Natural killer cell (primary cell): ENCODE measurements at regions not wholly inside any gene's neighbourhood (a gene's known extent, or its start where the extent isn't known, plus 50 kb on each side); places are given as distances from the start of the nearest gene placed in this dataset.
A peak's percentile ranks its signal among the peaks of the same experiment; 100 is the strongest.
"Not testable (repeated sequence)": the region's sequence is repeated elsewhere in the genome, so short reads cannot be mapped to it uniquely, and the experiment has no call there.

ENCODE experiments used
- ATAC-seq, 3 donors: fragments of 150-1000 bp in 2 of 3; fragments of 200-7000 bp in 1 of 3; cut with Tn5 transposase; 1 replicate in 1 of 3; 2 replicates in 2 of 3; pipeline ENCODE4 v1.10.0; 2021; ENCODE audit warnings: mild to moderate bottlenecking in 2 of 3, moderate library complexity in 2 of 3
- DNase-seq, 2 donors: peaks; one replicate each; pipeline versions ENCODE4 v3.0.0 to v3.0.0-alpha.2; 2013 to 2021; ENCODE audit warnings: mixed read lengths in 1 of 2
- H3K27ac ChIP-seq: one replicate; pipeline ENCODE4 v1.5.1; 2013; ENCODE audit warnings: mild to moderate bottlenecking, low read length
- H3K27me3 ChIP-seq: one replicate; pipeline ENCODE4 v1.6.1; 2013; ENCODE audit warnings: low read length; ENCODE audit not compliant: control insufficient read depth, insufficient read depth
- H3K36me3 ChIP-seq: one replicate; pipeline ENCODE4 v1.6.1; 2013; ENCODE audit warnings: low read length; ENCODE audit not compliant: control insufficient read depth, insufficient read depth
- H3K4me1 ChIP-seq: one replicate; pipeline ENCODE4 v1.6.1; 2013; ENCODE audit warnings: low read length; ENCODE audit not compliant: control insufficient read depth, insufficient read depth
- H3K4me3 ChIP-seq: one replicate; pipeline ENCODE4 v1.5.1; 2013; ENCODE audit warnings: low read length
- H3K9me3 ChIP-seq: one replicate; pipeline ENCODE4 v1.6.1; 2013; ENCODE audit warnings: low read length; ENCODE audit not compliant: control insufficient read depth, insufficient read depth
- H3K27ac Mint-ChIP-seq, 2 donors: one replicate each; pipeline ENCODE4 v1.8.0; 2022; ENCODE audit warnings: mild to moderate bottlenecking in 2 of 2, mixed read lengths in 2 of 2, moderate library complexity in 1 of 2
- H3K27me3 Mint-ChIP-seq, 2 donors: one replicate each; pipeline ENCODE4 v1.8.0; 2022; ENCODE audit warnings: low read depth in 2 of 2, mixed read lengths in 2 of 2
- H3K36me3 Mint-ChIP-seq: one replicate; pipeline ENCODE4 v1.8.0; 2022; ENCODE audit warnings: mixed read lengths
- H3K4me1 Mint-ChIP-seq, 2 donors: one replicate each; pipeline ENCODE4 v1.8.0; 2022; ENCODE audit warnings: mixed read lengths in 2 of 2
- H3K4me3 Mint-ChIP-seq: one replicate; pipeline ENCODE4 v1.8.0; 2022; ENCODE audit warnings: mild to moderate bottlenecking, moderate library complexity, mixed read lengths
- H3K9me3 Mint-ChIP-seq, 2 donors: one replicate each; pipeline ENCODE4 v1.8.0; 2022; ENCODE audit warnings: mixed read lengths in 2 of 2
- WGBS: methylation state at CpG from one replicate; pipeline ENCODE4 v1.1.7; 2013; ENCODE audit warnings: missing lambda C conversion rate; ENCODE audit not compliant: insufficient coverage; 5-methylcytosine and 5-hydroxymethylcytosine counted together
- intact Hi-C: fragments of 100-400 bp; cut with micrococcal nuclease; formaldehyde crosslinking; loops from one replicate; pipeline ENCODE4 v1.14.2; 2022
- TF ChIP-seq, protein P1 (sequence below): fragments of 200-600 bp; IDR thresholded peaks from one replicate; pipeline ENCODE4 v1.8.0; 2022; ENCODE audit warnings: antibody characterized with exemption

DNA sequence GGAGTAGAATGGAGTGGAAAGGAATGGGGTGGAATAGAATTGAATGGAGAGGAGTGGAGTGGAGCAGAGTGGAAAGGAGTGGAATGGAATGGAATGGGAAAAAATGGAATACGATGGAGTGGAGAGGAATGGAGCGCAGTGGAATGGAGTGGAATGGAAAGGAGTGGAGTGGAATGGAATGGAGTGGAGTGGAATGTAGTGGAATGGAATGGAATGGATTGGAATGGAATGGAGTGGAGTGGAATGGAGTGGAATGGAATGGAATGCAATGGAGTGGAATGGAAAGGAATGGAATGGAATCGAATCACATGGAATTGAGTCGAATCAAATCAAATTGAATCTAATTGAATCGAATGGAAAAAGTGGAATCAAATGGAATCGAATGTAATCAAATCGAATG lies 1016.1 kb downstream of the CDY1 start:
- H3K4me3 Mint-ChIP-seq, result no peak overlapping the region
- TF ChIP-seq, protein P1, sequence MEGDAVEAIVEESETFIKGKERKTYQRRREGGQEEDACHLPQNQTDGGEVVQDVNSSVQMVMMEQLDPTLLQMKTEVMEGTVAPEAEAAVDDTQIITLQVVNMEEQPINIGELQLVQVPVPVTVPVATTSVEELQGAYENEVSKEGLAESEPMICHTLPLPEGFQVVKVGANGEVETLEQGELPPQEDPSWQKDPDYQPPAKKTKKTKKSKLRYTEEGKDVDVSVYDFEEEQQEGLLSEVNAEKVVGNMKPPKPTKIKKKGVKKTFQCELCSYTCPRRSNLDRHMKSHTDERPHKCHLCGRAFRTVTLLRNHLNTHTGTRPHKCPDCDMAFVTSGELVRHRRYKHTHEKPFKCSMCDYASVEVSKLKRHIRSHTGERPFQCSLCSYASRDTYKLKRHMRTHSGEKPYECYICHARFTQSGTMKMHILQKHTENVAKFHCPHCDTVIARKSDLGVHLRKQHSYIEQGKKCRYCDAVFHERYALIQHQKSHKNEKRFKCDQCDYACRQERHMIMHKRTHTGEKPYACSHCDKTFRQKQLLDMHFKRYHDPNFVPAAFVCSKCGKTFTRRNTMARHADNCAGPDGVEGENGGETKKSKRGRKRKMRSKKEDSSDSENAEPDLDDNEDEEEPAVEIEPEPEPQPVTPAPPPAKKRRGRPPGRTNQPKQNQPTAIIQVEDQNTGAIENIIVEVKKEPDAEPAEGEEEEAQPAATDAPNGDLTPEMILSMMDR, result no peak
- H3K4me1 Mint-ChIP-seq, result no peaks in the 10 kb centered on the region
- Histone ChIP-seq H3K27me3 (no peaks in the 10 kb centered on the region), H3K27ac (no peak overlapping the region), H3K9me3 (peaks cover 14% of the 10 kb centered on the region), H3K36me3 (no peaks in the 10 kb centered on the region), H3K4me3 (no peak overlapping the region), H3K4me1 (no peaks in the 10 kb centered on the region)
- no peak overlapping the region for H3K27ac Mint-ChIP-seq
- H3K36me3 Mint-ChIP-seq, result no peaks in the 10 kb centered on the region
- DNase-seq, result no peak
- H3K9me3 Mint-ChIP-seq, result peaks cover 44 to 54% of the 10 kb centered on the region in 2 donors
- WGBS, result 90% methylated on average over 7 of the region's 7 CpGs
- H3K27me3 Mint-ChIP-seq, result no peaks in the 10 kb centered on the region
- ATAC-seq, result no peak
- intact Hi-C loops, result no loop called here

GRCh38 chrY:26645856-26646255 lies 1023.9 kb downstream of the CDY1 start:
- ATAC-seq, H3K36me3 ChIP-seq, H3K27me3 ChIP-seq, H3K36me3 Mint-ChIP-seq, H3K4me3 ChIP-seq, H3K27ac Mint-ChIP-seq, H3K27me3 Mint-ChIP-seq, H3K4me3 Mint-ChIP-seq, H3K27ac ChIP-seq, intact Hi-C loops, DNase-seq, H3K4me1 ChIP-seq, H3K4me1 Mint-ChIP-seq: not testable (repeated sequence)
- peaks cover 31% of the 10 kb centered on the region for H3K9me3 ChIP-seq
- H3K9me3 Mint-ChIP-seq, result peaks cover 28 to 38% of the 10 kb centered on the region in 2 donors
- WGBS, result 80% methylated on average over 10 of the region's 10 CpGs

DNA sequence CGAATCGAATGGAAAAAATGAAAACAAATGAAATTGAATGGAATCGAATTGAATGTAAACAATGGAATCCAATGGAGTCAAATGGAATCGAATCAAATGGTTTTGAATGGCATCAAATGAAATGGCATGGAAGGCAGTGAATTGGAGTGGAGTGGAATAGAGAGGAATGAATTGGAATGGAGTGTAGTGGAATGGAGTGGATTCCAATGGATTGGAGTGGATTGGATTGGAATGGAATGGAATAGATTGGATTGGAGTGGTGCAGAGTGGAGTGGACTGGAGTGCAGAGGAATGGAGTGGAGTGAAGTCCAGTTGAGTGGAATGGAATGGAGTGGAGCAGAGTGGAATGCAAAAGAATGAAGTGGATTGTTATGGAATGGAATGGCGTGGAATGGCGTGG lies 1026.3 kb downstream of the CDY1 start:
- intact Hi-C loops, ATAC-seq, H3K4me1 Mint-ChIP-seq: not testable (repeated sequence)

GRCh38 chrY:26664245-26664644 lies 1042.3 kb downstream of the CDY1 start:
- H3K36me3 ChIP-seq, H3K27me3 ChIP-seq, H3K4me1 Mint-ChIP-seq, H3K27ac Mint-ChIP-seq, DNase-seq, H3K27me3 Mint-ChIP-seq, intact Hi-C loops, H3K4me3 ChIP-seq, H3K36me3 Mint-ChIP-seq, H3K4me1 ChIP-seq, H3K4me3 Mint-ChIP-seq, H3K27ac ChIP-seq: not testable (repeated sequence)
- peaks cover 19% of the 10 kb centered on the region for H3K9me3 ChIP-seq
- peak in 1 of 3 donors; percentile 57 for ATAC-seq
- H3K9me3 Mint-ChIP-seq, result peaks cover 8 to 48% of the 10 kb centered on the region in 2 donors
- 73% methylated on average over 8 of the region's 8 CpGs for WGBS

More for the DNA sequence above, 1026.3 kb downstream of the CDY1 start:
- peaks cover 20 to 35% of the 10 kb centered on the region in 2 donors for H3K9me3 Mint-ChIP-seq
- not testable (repeated sequence) for H3K36me3 Mint-ChIP-seq, H3K4me1 ChIP-seq, DNase-seq, H3K27ac Mint-ChIP-seq, H3K27me3 Mint-ChIP-seq, H3K27ac ChIP-seq, H3K4me3 Mint-ChIP-seq, H3K4me3 ChIP-seq, H3K27me3 ChIP-seq, H3K36me3 ChIP-seq
- H3K9me3 ChIP-seq, result peaks cover 35% of the 10 kb centered on the region
- WGBS, result 76% methylated on average over 6 of the region's 6 CpGs

DNA sequence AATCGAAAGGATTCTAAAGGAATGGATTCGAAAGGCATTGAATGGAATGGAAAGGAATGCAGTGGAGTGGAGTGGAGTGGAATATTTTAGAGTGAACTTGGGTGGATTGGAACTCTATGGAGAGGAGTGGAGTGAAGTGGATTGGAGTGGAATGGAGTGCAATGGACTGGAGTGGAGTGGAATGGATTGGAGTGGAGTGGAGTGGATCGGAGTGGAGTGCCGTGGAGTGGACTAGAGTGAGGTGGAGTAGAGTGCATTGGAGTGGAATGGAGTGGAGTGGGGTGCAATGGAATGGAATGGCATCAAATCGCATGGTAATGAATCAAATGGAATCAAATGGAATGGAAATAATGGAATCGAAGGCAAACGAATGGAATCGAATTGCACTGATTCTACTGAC lies 1044.8 kb downstream of the CDY1 start:
- H3K27ac ChIP-seq, H3K36me3 ChIP-seq, H3K4me3 Mint-ChIP-seq, H3K36me3 Mint-ChIP-seq, H3K4me1 ChIP-seq, H3K27ac Mint-ChIP-seq, H3K4me1 Mint-ChIP-seq, H3K4me3 ChIP-seq, intact Hi-C loops, H3K27me3 Mint-ChIP-seq, DNase-seq, ATAC-seq, H3K27me3 ChIP-seq: not testable (repeated sequence)
- H3K9me3 ChIP-seq, result peaks cover 32% of the 10 kb centered on the region
- H3K9me3 Mint-ChIP-seq, result peaks cover 14 to 54% of the 10 kb centered on the region in 2 donors
- WGBS, result 87% methylated on average over 4 of the region's 8 CpGs

DNA sequence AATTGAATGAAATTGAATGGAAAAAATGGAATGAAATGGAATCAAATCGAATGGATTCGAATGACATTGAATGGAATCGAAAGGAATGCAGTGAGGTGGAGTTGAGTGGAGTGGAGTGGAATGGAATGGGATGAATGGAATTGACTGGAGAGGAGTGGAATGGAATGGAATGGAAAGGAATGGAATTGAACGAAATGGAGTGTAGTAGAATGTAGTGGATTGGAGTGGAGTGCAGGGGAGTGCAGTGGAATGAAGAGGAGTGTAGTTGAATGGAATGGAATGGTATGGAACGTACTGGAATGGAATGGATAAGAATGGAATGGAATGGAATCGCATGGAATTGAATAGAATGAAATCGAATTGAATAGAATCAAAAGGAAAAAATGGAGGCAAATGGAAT lies 1047.3 kb downstream of the CDY1 start:
- intact Hi-C loops, H3K4me1 Mint-ChIP-seq: not testable (repeated sequence)
- peaks cover 11 to 36% of the 10 kb centered on the region in 2 donors for H3K9me3 Mint-ChIP-seq

GRCh38 chrY:26670360-26670871 lies 1048.5 kb downstream of the CDY1 start:
- peaks cover 20% of the 10 kb centered on the region for H3K9me3 ChIP-seq
- H3K4me1 ChIP-seq, H3K4me3 Mint-ChIP-seq, H3K36me3 ChIP-seq, H3K27me3 ChIP-seq, H3K27me3 Mint-ChIP-seq, H3K36me3 Mint-ChIP-seq, H3K4me1 Mint-ChIP-seq, H3K27ac Mint-ChIP-seq, H3K27ac ChIP-seq, intact Hi-C loops, H3K4me3 ChIP-seq: not testable (repeated sequence)
- H3K9me3 Mint-ChIP-seq, result peaks cover 11 to 26% of the 10 kb centered on the region in 2 donors
- WGBS, result 73% methylated on average over 13 of the region's 13 CpGs
- ATAC-seq (peak in 1 of 3 donors; percentile 79), DNase-seq (peak; percentile 17 to 34)

More for the DNA sequence above, 1047.3 kb downstream of the CDY1 start:
- not testable (repeated sequence) for H3K4me3 Mint-ChIP-seq, H3K4me1 ChIP-seq, H3K27me3 ChIP-seq, DNase-seq, H3K27ac ChIP-seq, H3K36me3 ChIP-seq, H3K36me3 Mint-ChIP-seq, ATAC-seq, H3K4me3 ChIP-seq, H3K27me3 Mint-ChIP-seq, H3K27ac Mint-ChIP-seq
- H3K9me3 ChIP-seq, result peaks cover 20% of the 10 kb centered on the region
- WGBS, result 66% methylated on average over 7 of the region's 7 CpGs
